Transverse colon (tissue), 4 donors: ENCODE measurements at regions not wholly inside any gene's neighbourhood (a gene's known extent, or its start where the extent isn't known, plus 50 kb on each side); places are given as distances from the start of the nearest gene placed in this dataset.

ENCODE experiments used
- DNase-seq: peaks from one replicate; pipeline ENCODE4 v3.0.0-alpha.2; 2019
- H3K27ac ChIP-seq, 4 donors: fragments of 200-600 bp; sonication (generic); 2 replicates each; pipeline ENCODE4 v1.5.1; 2016 to 2018; ENCODE audit warnings: inconsistent platforms in 4 of 4
- H3K27me3 ChIP-seq: fragments of 200-600 bp; sonication (generic); 2 replicates; pipeline ENCODE4 v1.5.1; 2017; ENCODE audit warnings: inconsistent platforms
- H3K36me3 ChIP-seq, 4 donors: fragments of 200-600 bp; sonication (generic); 2 replicates each; pipeline ENCODE4 v1.5.1; 2017 to 2019; ENCODE audit warnings: inconsistent platforms in 4 of 4
- H3K4me1 ChIP-seq, 4 donors: fragments of 200-600 bp; sonication (generic); 2 replicates each; pipeline ENCODE4 v1.5.1; 2017 to 2020; ENCODE audit warnings: inconsistent platforms in 4 of 4
- H3K4me3 ChIP-seq, 4 donors: fragments of 200-600 bp; sonication (generic); 1 replicate in 1 of 4; 2 replicates in 3 of 4; pipeline versions ENCODE4 v1.5.1 to v1.6.1; 2017 to 2019; ENCODE audit warnings: inconsistent platforms in 4 of 4
- H3K9me3 ChIP-seq, 2 donors: fragments of 200-600 bp; sonication (generic); 2 replicates each; pipeline ENCODE4 v1.5.1; 2017 to 2019; ENCODE audit warnings: inconsistent platforms in 2 of 2
- EP300 ChIP-seq: sonication (generic); formaldehyde crosslinking; IDR thresholded peaks from one replicate; pipeline ENCODE4 v1.6.1; 2017; ENCODE audit warnings: antibody characterized with exemption, low read depth
- POLR2A ChIP-seq: fragments of 450-650 bp; IDR thresholded peaks from one replicate; pipeline ENCODE4 v1.6.1; 2016; ENCODE audit warnings: antibody characterized with exemption, mild to moderate bottlenecking, moderate library complexity
- POLR2AphosphoS5 ChIP-seq, 3 donors: sonication (generic); formaldehyde crosslinking; IDR thresholded peaks; one replicate each; pipeline ENCODE4 v1.6.1; 2016; ENCODE audit warnings: antibody characterized with exemption in 3 of 3
- WGBS, 2 donors: methylation state at CpG; one replicate each; pipeline ENCODE4 v1.1.5; 2018; ENCODE audit warnings: low coverage in 1 of 2; 5-methylcytosine and 5-hydroxymethylcytosine counted together
- in situ Hi-C, 4 donors: fragments of 200-750 bp; cut with MboI; loops; one replicate each; pipeline versions ENCODE4 v1.15.0 to v1.15.1; 2017; ENCODE audit warnings: low sequenced_read_pairs in 3 of 4, low pct_ligation_motif_present in 1 of 4, low pct_unique_long_range_greater_than_20kb in 1 of 4
- intact Hi-C: fragments of 100-400 bp; cut with DNase I; formaldehyde crosslinking; loops from one replicate; pipeline ENCODE4 v1.15.1; 2023; ENCODE audit warnings: low total_unique reads
- TF ChIP-seq, protein P1 (sequence below), 5 experiments: fragments of 200-600 bp in 3 of 5; fragments of 450-650 bp in 2 of 5; sonication (generic) in 3 of 5; IDR thresholded peaks; 1 replicate in 2 of 5; 2 replicates in 3 of 5; pipeline ENCODE4 v1.5.1; 2016 to 2017; ENCODE audit warnings: antibody characterized with exemption in 5 of 5, inconsistent platforms in 3 of 5, mild to moderate bottlenecking in 2 of 5, moderate library complexity in 1 of 5

DNA sequence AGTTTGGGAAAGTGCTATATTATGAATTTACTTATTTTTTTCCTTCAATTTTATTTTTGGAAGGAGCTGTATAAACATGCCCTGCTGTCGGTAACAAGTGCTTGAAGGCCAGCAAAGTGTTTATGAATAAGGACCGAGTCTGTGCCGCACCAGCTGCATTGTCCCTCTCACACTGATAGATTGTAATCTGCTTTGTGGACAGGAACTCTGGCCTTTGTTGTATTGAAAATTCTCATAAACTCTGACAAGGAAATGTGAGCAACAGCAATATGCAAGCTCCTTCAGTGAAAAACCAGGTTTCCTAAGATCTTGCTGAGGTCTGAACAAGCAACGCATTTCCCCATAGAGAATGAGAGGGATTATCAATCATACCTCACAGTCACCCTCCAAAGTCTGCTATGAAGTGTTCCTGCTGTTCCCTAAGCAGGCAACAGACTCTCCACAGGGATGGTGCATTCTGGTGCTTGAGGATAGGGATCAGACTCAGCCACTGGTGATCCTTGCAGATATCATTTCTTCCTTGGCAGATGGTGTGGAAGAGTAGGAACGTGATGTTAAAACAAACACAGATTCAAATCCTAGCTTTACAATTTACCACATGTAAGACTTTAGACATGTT, 109.6 kb downstream of the KCNJ2 start:
- in situ Hi-C loops (no loop called here), intact Hi-C loops (no loop called here)
- no peaks in the 10 kb centered on the region for H3K9me3 ChIP-seq
- H3K4me3 ChIP-seq: no peak overlapping the region
- no peak overlapping the region for H3K27ac ChIP-seq
- 55 to 59% methylated on average over 4 to 5 of the region's 5 CpGs for WGBS, 2 donors
- TF ChIP-seq POLR2A (no peak), EP300 (no peak), POLR2AphosphoS5 (IDR thresholded peaks at IDR 0.05) (no peak)
- TF ChIP-seq, protein P1, sequence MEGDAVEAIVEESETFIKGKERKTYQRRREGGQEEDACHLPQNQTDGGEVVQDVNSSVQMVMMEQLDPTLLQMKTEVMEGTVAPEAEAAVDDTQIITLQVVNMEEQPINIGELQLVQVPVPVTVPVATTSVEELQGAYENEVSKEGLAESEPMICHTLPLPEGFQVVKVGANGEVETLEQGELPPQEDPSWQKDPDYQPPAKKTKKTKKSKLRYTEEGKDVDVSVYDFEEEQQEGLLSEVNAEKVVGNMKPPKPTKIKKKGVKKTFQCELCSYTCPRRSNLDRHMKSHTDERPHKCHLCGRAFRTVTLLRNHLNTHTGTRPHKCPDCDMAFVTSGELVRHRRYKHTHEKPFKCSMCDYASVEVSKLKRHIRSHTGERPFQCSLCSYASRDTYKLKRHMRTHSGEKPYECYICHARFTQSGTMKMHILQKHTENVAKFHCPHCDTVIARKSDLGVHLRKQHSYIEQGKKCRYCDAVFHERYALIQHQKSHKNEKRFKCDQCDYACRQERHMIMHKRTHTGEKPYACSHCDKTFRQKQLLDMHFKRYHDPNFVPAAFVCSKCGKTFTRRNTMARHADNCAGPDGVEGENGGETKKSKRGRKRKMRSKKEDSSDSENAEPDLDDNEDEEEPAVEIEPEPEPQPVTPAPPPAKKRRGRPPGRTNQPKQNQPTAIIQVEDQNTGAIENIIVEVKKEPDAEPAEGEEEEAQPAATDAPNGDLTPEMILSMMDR (IDR thresholded peaks at IDR 0.05): no peak
- no peaks in the 10 kb centered on the region for H3K36me3 ChIP-seq
- no peaks in the 10 kb centered on the region for H3K27me3 ChIP-seq
- no peak for DNase-seq
- H3K4me1 ChIP-seq: peaks cover 0 to 8% (median 1%) of the 10 kb centered on the region in 4 donors

DNA sequence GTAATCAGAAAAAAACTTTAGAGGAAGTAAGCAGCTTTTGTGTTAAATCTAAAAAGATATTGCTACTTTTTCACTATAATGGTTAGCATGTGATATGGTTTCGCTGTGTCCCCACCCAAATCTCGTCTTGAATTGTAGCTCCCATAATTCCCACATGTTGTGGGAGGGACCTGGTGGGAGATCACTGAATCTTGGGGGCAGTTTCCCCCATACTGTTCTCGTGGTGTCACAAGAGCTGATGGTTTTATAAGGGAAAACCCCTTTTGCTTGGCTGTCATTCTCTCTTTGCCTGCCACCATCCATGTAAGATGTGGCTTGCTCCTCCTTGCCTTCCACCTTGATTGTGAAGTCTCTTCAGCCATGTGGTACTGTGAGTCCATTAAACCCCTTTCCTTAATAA, 117.1 kb downstream of the KCNJ2 start:
- no peaks in the 10 kb centered on the region for H3K4me1 ChIP-seq
- TF ChIP-seq, protein P1 (IDR thresholded peaks at IDR 0.05): no peak
- TF ChIP-seq EP300 (no peak), POLR2AphosphoS5 (IDR thresholded peaks at IDR 0.05) (no peak), POLR2A (no peak)
- in situ Hi-C loops (no loop called here), intact Hi-C loops (no loop called here)
- 67 to 73% methylated on average over 3 of the region's 3 CpGs for WGBS, 2 donors
- H3K9me3 ChIP-seq: no peaks in the 10 kb centered on the region
- H3K27me3 ChIP-seq: no peaks in the 10 kb centered on the region
- no peaks in the 10 kb centered on the region for H3K36me3 ChIP-seq
- DNase-seq: no peak
- no peak overlapping the region for H3K27ac ChIP-seq
- no peak overlapping the region for H3K4me3 ChIP-seq

DNA sequence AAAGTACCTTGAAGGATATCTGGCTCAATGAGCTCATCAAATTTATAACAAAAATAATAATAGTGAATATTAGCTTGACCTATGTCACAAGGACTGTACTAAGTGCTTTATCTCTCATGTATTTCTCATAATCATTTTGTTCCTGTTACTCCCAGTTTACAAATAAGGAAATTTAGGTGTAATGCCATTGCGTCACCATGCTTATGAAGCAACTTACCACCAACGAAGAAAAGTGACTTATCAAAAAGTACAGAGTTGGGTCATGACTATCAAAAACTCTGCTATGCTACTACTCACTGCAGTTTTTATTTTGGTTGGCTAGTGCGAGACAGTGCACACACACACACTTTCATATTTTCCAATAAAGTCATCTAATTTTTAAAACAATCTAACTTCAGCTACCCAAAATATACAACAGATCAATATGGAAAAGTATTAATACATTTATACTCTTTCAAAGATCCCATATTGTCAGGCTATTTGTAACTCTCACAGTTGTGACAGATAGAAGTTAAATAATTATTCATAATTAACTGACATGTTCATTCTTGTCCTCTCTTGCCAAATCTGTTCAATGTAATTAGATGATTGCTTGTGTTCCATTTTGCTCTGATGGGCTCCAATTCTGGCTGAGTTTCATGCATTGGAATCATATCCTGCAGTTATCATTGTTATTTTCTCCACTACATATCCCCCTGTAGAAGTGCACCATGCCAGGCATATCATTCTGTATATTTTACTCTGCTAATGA, 119.4 kb downstream of the KCNJ2 start:
- Histone ChIP-seq H3K27me3 (no peaks in the 10 kb centered on the region), H3K4me1 (no peaks in the 10 kb centered on the region), H3K27ac (no peak overlapping the region), H3K9me3 (no peaks in the 10 kb centered on the region), H3K4me3 (no peak overlapping the region), H3K36me3 (no peaks in the 10 kb centered on the region)
- in situ Hi-C loops: no loop called here
- WGBS, 2 donors: 61 to 76% methylated on average over 3 of the region's 3 CpGs
- TF ChIP-seq, protein P1 (IDR thresholded peaks at IDR 0.05): no peak
- TF ChIP-seq EP300: no peak
- TF ChIP-seq POLR2A: no peak
- no peak for TF ChIP-seq POLR2AphosphoS5 (IDR thresholded peaks at IDR 0.05)
- no peak for DNase-seq
- intact Hi-C loops: no loop called here

DNA sequence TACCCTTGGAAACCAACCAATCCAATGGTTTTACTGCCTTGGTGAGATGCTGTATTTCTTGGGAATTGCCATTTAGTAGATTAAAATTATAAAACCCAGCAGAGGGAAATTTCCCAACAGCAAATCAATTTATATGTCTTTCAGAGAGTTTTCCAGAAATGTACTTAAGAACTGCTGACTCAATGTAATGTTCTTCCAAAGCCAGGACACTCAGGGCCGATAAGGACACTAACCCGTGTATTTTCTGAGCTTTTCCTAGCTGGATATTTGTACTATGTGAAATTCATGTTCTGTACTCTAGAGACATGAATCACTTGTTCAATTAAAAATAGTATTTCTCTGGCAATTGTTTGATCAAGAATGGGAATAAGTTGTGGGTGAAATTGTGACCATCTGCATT, 121.4 kb downstream of the KCNJ2 start:
- WGBS, 2 donors: 64 to 92% methylated on average over 2 of the region's 2 CpGs
- Histone ChIP-seq H3K27ac (no peak overlapping the region), H3K4me1 (no peaks in the 10 kb centered on the region), H3K27me3 (no peaks in the 10 kb centered on the region), H3K9me3 (no peaks in the 10 kb centered on the region), H3K36me3 (no peaks in the 10 kb centered on the region), H3K4me3 (no peak overlapping the region)
- intact Hi-C loops (no loop called here), in situ Hi-C loops (no loop called here)
- no peak for TF ChIP-seq EP300
- TF ChIP-seq, protein P1 (IDR thresholded peaks at IDR 0.05): no peak
- no peak for TF ChIP-seq POLR2AphosphoS5 (IDR thresholded peaks at IDR 0.05)
- no peak for TF ChIP-seq POLR2A
- no peak for DNase-seq
